Loucy (cell line): ENCODE measurements at regions not wholly inside any gene's neighbourhood (a gene's known extent, or its start where the extent isn't known, plus 50 kb on each side); places are given as distances from the start of the nearest gene placed in this dataset.

Experiments used
- EZH2phosphoT487 ChIP-seq: fragments of 200-600 bp; IDR thresholded peaks from 2 replicates; pipeline ENCODE4 v1.6.1; 2018; ENCODE audit warnings: antibody characterized with exemption, mild to moderate bottlenecking, moderate library complexity, borderline replicate concordance
- TF ChIP-seq, protein P1 (sequence below): fragments of 200-600 bp; sonication (generic); conservative IDR thresholded peaks from 2 replicates; pipeline ENCODE4 v1.5.1; 2014; ENCODE audit warnings: mild to moderate bottlenecking, antibody characterized with exemption, low read length

GRCh38 chr7:115585015-115585718 lies 445.4 kb downstream of the TFEC start:
- TF ChIP-seq, protein P1, sequence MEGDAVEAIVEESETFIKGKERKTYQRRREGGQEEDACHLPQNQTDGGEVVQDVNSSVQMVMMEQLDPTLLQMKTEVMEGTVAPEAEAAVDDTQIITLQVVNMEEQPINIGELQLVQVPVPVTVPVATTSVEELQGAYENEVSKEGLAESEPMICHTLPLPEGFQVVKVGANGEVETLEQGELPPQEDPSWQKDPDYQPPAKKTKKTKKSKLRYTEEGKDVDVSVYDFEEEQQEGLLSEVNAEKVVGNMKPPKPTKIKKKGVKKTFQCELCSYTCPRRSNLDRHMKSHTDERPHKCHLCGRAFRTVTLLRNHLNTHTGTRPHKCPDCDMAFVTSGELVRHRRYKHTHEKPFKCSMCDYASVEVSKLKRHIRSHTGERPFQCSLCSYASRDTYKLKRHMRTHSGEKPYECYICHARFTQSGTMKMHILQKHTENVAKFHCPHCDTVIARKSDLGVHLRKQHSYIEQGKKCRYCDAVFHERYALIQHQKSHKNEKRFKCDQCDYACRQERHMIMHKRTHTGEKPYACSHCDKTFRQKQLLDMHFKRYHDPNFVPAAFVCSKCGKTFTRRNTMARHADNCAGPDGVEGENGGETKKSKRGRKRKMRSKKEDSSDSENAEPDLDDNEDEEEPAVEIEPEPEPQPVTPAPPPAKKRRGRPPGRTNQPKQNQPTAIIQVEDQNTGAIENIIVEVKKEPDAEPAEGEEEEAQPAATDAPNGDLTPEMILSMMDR: no peak
- no peak for TF ChIP-seq EZH2phosphoT487
